PC-9 (cell line): ENCODE measurements at regions not wholly inside any gene's neighbourhood (a gene's known extent, or its start where the extent isn't known, plus 50 kb on each side); places are given as distances from the start of the nearest gene placed in this dataset.

ENCODE experiments used
- BruUV-seq: library from RNA; stranded (reverse); fragments of 400-500 nt; replicated peaks from 2 replicates; lab custom pipeline; 2021; lab: Mats Ljungman, UMichigan
- CTCF ChIA-PET: fragments of 300-600 bp; sonication (Branson Sonifier 250); formaldehyde crosslinking; loops from one replicate; lab custom pipeline; 2022; ENCODE audit warnings: antibody characterized with exemption; lab: Charles Lee
- POLR2A ChIA-PET: fragments of 300-600 bp; sonication (Branson Sonifier 250); formaldehyde crosslinking; loops from one replicate; lab custom pipeline; 2022; ENCODE audit warnings: antibody characterized with exemption; ENCODE audit not compliant: unreplicated experiment; lab: Charles Lee
- DNase-seq, 2 experiments: peaks; one replicate each; pipeline versions ENCODE4 v3.0.0 to v3.0.0-alpha.2; 2015 to 2022; ENCODE audit warnings: mixed read lengths in 1 of 2
- H2AFZ ChIP-seq: fragments of 200-600 bp; sonication (generic); 2 replicates; pipeline ENCODE4 v1.8.1; 2017; ENCODE audit warnings: antibody characterized with exemption
- H3F3A ChIP-seq: fragments of 200-600 bp; sonication (generic); 2 replicates; pipeline ENCODE4 v1.8.1; 2017; ENCODE audit warnings: antibody characterized with exemption, mild to moderate bottlenecking, low read depth; ENCODE audit not compliant: insufficient read depth
- H3K27ac ChIP-seq: fragments of 200-600 bp; sonication (generic); 2 replicates; pipeline ENCODE4 v1.6.1; 2016; ENCODE audit warnings: mixed run types
- H3K27me3 ChIP-seq: fragments of 200-600 bp; sonication (generic); 2 replicates; pipeline ENCODE4 v1.6.1; 2016; ENCODE audit warnings: low read depth, mixed run types; ENCODE audit not compliant: insufficient read depth
- H3K36me3 ChIP-seq: fragments of 200-600 bp; sonication (generic); 2 replicates; pipeline ENCODE4 v1.6.1; 2016; ENCODE audit warnings: low read depth, mixed run types
- H3K4me1 ChIP-seq: fragments of 200-600 bp; sonication (generic); replicated peaks from 2 replicates; pipeline ENCODE4 v1.6.1; 2016; ENCODE audit warnings: mixed run types; ENCODE audit not compliant: insufficient read depth
- H3K4me2 ChIP-seq: fragments of 200-600 bp; sonication (generic); 2 replicates; pipeline ENCODE4 v1.6.1; 2017; ENCODE audit warnings: mixed run types
- H3K4me3 ChIP-seq: fragments of 200-600 bp; sonication (generic); 2 replicates; pipeline ENCODE4 v1.6.1; 2016; ENCODE audit warnings: mixed run types
- H3K79me2 ChIP-seq: fragments of 200-600 bp; sonication (generic); 2 replicates; pipeline ENCODE4 v1.6.1; 2017; ENCODE audit warnings: low read depth, mixed run types
- H3K9me2 ChIP-seq: fragments of 200-600 bp; sonication (generic); 2 replicates; pipeline ENCODE4 v1.8.1; 2017; ENCODE audit warnings: mild to moderate bottlenecking; ENCODE audit not compliant: insufficient read depth
- H3K9me3 ChIP-seq: fragments of 200-600 bp; sonication (generic); 2 replicates; pipeline ENCODE4 v1.8.1; 2016; ENCODE audit warnings: low read depth; ENCODE audit not compliant: insufficient read depth
- H4K20me1 ChIP-seq: fragments of 200-600 bp; sonication (generic); 2 replicates; pipeline ENCODE4 v1.8.1; 2017; ENCODE audit not compliant: insufficient read depth
- EZH2 ChIP-seq: fragments of 200-600 bp; sonication (generic); IDR thresholded peaks from 2 replicates; pipeline ENCODE4 v1.8.0; 2017; ENCODE audit warnings: antibody characterized with exemption, low read depth
- intact Hi-C: fragments of 100-400 bp; cut with micrococcal nuclease; formaldehyde crosslinking; loops from one replicate; pipeline ENCODE4 v1.10.0; 2022; ENCODE audit not compliant: unreplicated experiment
- TF ChIP-seq, protein P1 (sequence below): fragments of 200-600 bp; sonication (generic); conservative IDR thresholded peaks from 2 replicates; pipeline ENCODE4 v1.6.1; 2017; ENCODE audit warnings: mixed run types, antibody characterized with exemption, mild to moderate bottlenecking, moderate library complexity

DNA sequence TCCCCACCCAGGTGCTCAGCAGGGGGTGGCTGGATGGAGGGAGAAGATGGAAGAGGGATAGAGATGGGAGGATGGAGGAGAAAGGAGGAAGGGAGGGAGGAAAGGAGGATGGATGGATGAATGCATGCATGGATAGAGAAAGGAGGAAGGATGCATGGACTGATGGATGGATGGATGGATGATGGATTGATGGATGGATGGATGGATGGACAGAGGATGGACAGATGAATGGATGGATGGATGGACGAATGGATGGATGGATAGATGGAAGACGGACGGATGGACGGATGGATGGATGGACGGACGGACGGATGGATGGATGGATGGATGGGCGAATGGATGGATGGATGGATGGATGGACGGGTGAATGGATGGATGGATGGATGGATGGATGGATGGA lies 64.1 kb downstream of the NCOR2 start:
- H3K79me2 ChIP-seq: peaks cover 94% of the 10 kb centered on the region
- BruUV-seq: no TSS peak
- H3K36me3 ChIP-seq: no peaks in the 10 kb centered on the region
- peaks cover 81% of the 10 kb centered on the region for H4K20me1 ChIP-seq
- TF ChIP-seq, protein P1, sequence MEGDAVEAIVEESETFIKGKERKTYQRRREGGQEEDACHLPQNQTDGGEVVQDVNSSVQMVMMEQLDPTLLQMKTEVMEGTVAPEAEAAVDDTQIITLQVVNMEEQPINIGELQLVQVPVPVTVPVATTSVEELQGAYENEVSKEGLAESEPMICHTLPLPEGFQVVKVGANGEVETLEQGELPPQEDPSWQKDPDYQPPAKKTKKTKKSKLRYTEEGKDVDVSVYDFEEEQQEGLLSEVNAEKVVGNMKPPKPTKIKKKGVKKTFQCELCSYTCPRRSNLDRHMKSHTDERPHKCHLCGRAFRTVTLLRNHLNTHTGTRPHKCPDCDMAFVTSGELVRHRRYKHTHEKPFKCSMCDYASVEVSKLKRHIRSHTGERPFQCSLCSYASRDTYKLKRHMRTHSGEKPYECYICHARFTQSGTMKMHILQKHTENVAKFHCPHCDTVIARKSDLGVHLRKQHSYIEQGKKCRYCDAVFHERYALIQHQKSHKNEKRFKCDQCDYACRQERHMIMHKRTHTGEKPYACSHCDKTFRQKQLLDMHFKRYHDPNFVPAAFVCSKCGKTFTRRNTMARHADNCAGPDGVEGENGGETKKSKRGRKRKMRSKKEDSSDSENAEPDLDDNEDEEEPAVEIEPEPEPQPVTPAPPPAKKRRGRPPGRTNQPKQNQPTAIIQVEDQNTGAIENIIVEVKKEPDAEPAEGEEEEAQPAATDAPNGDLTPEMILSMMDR: no peak
- no peak overlapping the region for H3K4me2 ChIP-seq
- no peak for DNase-seq
- H3K4me3 ChIP-seq: no peak overlapping the region
- ChIA-PET CTCF (no interaction called here), POLR2A (interaction anchor here (0.5 kb wide), 1 partner anchor 9 kb away, joined by 5 read pairs; no protein-coding TSS in a partner anchor)
- no peak overlapping the region for H3K27ac ChIP-seq
- H3F3A ChIP-seq: peaks cover 9% of the 10 kb centered on the region; the same call in 1 of the 2 replicates
- H3K9me3 ChIP-seq: no peaks in the 10 kb centered on the region
- intact Hi-C loops: loop anchor here (5.0 kb wide), 1 partner anchor 264 kb away; no protein-coding TSS in a partner anchor
- no peaks in the 10 kb centered on the region for H3K27me3 ChIP-seq
- no peak overlapping the region for H2AFZ ChIP-seq
- H3K4me1 ChIP-seq: peaks cover 4% of the 10 kb centered on the region
- no peaks in the 10 kb centered on the region for H3K9me2 ChIP-seq

- H3K4me1 ChIP-seq: no peaks in the 10 kb centered on the region
- no peak overlapping the region for H2AFZ ChIP-seq
- H4K20me1 ChIP-seq: peaks cover 81% of the 10 kb centered on the region
- H3K4me3 ChIP-seq: no peak overlapping the region
- TF ChIP-seq, protein P1: no peak
- no peak for TF ChIP-seq EZH2
- no peak for DNase-seq
- peaks cover 9% of the 10 kb centered on the region; the same call in 1 of the 2 replicates for H3F3A ChIP-seq
- no TSS peak for BruUV-seq
- H3K36me3 ChIP-seq: no peaks in the 10 kb centered on the region
- intact Hi-C loops: loop anchor here (5.0 kb wide), 1 partner anchor 265 kb away; no protein-coding TSS in a partner anchor
- no peaks in the 10 kb centered on the region for H3K9me2 ChIP-seq
- no peak overlapping the region for H3K27ac ChIP-seq
- H3K4me2 ChIP-seq: no peak overlapping the region
- peaks cover 94% of the 10 kb centered on the region for H3K79me2 ChIP-seq
- no peaks in the 10 kb centered on the region for H3K27me3 ChIP-seq
- ChIA-PET POLR2A (no interaction called here), CTCF (no interaction called here)
- H3K9me3 ChIP-seq: no peaks in the 10 kb centered on the region
Observed at GRCh38 chr12:124502379-124502778, 65.0 kb downstream of the NCOR2 start.

DNA sequence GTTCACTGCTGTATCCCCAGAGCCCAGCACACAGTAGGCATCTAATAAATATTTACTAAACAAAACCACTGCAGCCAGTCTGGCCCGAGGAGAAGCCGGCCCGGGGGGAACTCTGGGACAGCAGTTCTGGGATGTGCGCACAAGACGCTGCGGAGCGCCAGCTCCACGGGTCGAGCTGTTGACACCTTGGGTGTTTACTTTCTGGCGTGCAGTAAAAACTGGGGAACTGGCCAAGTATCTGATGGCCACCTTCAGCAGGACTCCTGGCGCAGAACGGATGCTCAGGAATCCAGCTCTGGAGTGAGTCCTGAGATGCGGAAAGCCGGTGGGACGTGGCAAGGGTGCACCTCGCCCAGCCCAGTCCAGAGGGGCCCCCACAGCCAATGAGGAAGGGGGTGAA lies 65.6 kb downstream of the NCOR2 start:
- H3K36me3 ChIP-seq: no peaks in the 10 kb centered on the region
- ChIA-PET POLR2A (no interaction called here), CTCF (interaction anchor here (0.5 kb wide), 1 partner anchor 51 kb away, joined by 4 read pairs; no protein-coding TSS in a partner anchor)
- H3K27ac ChIP-seq: no peak overlapping the region
- H3K27me3 ChIP-seq: no peaks in the 10 kb centered on the region
- H3K9me2 ChIP-seq: no peaks in the 10 kb centered on the region
- H3K9me3 ChIP-seq: no peaks in the 10 kb centered on the region
- H3K4me1 ChIP-seq: no peaks in the 10 kb centered on the region
- DNase-seq: no peak
- intact Hi-C loops: loop anchor here (5.0 kb wide), 1 partner anchor 265 kb away; no protein-coding TSS in a partner anchor
- H4K20me1 ChIP-seq: peaks cover 81% of the 10 kb centered on the region
- H3F3A ChIP-seq: peaks cover 9% of the 10 kb centered on the region; the same call in 1 of the 2 replicates
- peaks cover 94% of the 10 kb centered on the region for H3K79me2 ChIP-seq
- H3K4me3 ChIP-seq: no peak overlapping the region
- no peak overlapping the region for H3K4me2 ChIP-seq
- TF ChIP-seq, protein P1: no peak
- no peak for TF ChIP-seq EZH2
- no TSS peak for BruUV-seq
- H2AFZ ChIP-seq: no peak overlapping the region
